ENCODE measurements at regions not wholly inside any gene's neighbourhood (a gene's known extent, or its start where the extent isn't known, plus 50 kb on each side); places are given as distances from the start of the nearest gene placed in this dataset.
"Not testable (repeated sequence)": the region's sequence is repeated elsewhere in the genome, so short reads cannot be mapped to it uniquely, and the experiment has no call there.

- TF ChIP-seq CTCF (IDR thresholded peaks at IDR 0.05; ENCODE audit: low read depth, low read length, missing control alignments): no peak
- H3K4me3 ChIP-seq (replicated peaks; ENCODE audit: low read depth, low read length): no peak overlapping the region
- no peak for DNase-seq (ENCODE audit: extremely low read depth, low read depth)
Measured at GRCh38 chr12:131442337-131442918, 268.5 kb upstream of the SFSWAP start.

GRCh38 chr12:131443019-131444000 is 267.6 kb upstream of the SFSWAP start:
- TF ChIP-seq CTCF (IDR thresholded peaks at IDR 0.05; ENCODE audit: low read depth, low read length, missing control alignments): no peak
- no peak overlapping the region for H3K4me3 ChIP-seq (replicated peaks; ENCODE audit: low read depth, low read length)
- DNase-seq (ENCODE audit: extremely low read depth, low read depth): no peak

- H3K4me3 ChIP-seq (replicated peaks; ENCODE audit: low read depth, low read length): no peak overlapping the region
- DNase-seq (ENCODE audit: extremely low read depth, low read depth): no peak
- TF ChIP-seq CTCF (IDR thresholded peaks at IDR 0.05; ENCODE audit: low read depth, low read length, missing control alignments): no peak
Measured at GRCh38 chr12:131444220-131445164, 266.4 kb upstream of the SFSWAP start.

GRCh38 chr12:131445184-131445774 is 265.6 kb upstream of the SFSWAP start:
- H3K4me3 ChIP-seq (replicated peaks; ENCODE audit: low read depth, low read length): no peak overlapping the region
- no peak for TF ChIP-seq CTCF (IDR thresholded peaks at IDR 0.05; ENCODE audit: low read depth, low read length, missing control alignments)
- no peak for DNase-seq (ENCODE audit: extremely low read depth, low read depth)

GRCh38 chr12:131445795-131446194 is 265.1 kb upstream of the SFSWAP start:
- TF ChIP-seq CTCF (IDR thresholded peaks at IDR 0.05; ENCODE audit: low read depth, low read length, missing control alignments): no peak
- no peak for DNase-seq (ENCODE audit: extremely low read depth, low read depth)
- H3K4me3 ChIP-seq (replicated peaks; ENCODE audit: low read depth, low read length): no peak overlapping the region

- not testable (repeated sequence) for DNase-seq (ENCODE audit: extremely low read depth, low read depth); H3K4me3 ChIP-seq (replicated peaks; ENCODE audit: low read depth, low read length)
Measured at GRCh38 chr12:131447636-131448035, 263.3 kb upstream of the SFSWAP start.

All from HFF-Myc (cell line).